Neural progenitor cell (in vitro differentiated cells): ENCODE measurements at regions not wholly inside any gene's neighbourhood (a gene's known extent, or its start where the extent isn't known, plus 50 kb on each side); places are given as distances from the start of the nearest gene placed in this dataset.

Experiments
- EZH2 ChIP-seq: fragments of 200-600 bp; sonication (generic); IDR thresholded peaks from 2 replicates; pipeline ENCODE4 v1.6.1; 2017; ENCODE audit warnings: antibody characterized with exemption, mild to moderate bottlenecking, moderate library complexity
- TF ChIP-seq, protein P1 (sequence below): fragments of 200-600 bp; sonication (generic); IDR thresholded peaks from 2 replicates; pipeline ENCODE4 v1.5.1; 2017; ENCODE audit warnings: antibody characterized with exemption, mild to moderate bottlenecking

DNA sequence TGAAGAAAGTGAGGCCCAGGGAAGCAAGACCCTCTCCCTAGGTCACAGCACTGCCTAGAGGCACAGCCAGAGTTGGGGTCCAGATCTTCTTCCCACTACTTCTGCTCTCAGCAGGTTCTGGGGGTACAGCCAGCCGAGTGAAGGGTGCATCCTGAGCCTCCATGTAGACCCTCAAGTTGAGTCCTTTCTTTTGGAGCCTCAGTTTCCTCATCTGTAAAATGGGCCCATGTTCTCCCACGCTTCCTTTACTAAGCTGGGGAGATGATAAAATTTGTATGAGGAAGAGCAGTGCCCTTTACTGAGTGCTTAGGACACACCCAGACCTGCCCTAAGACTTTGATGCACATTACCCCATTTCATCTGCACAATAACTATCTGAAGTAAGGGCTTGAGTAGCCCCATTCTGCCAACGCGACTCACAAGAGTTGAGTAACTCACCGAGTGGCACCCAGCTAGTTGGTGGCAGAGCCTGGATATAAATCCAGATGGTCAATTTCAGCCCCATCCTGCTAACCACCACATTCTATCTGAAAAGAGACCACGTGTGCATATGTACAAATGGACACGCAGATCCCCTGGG lies 64.3 kb upstream of the GGTA1 start:
- no peak for TF ChIP-seq EZH2
- TF ChIP-seq, protein P1, sequence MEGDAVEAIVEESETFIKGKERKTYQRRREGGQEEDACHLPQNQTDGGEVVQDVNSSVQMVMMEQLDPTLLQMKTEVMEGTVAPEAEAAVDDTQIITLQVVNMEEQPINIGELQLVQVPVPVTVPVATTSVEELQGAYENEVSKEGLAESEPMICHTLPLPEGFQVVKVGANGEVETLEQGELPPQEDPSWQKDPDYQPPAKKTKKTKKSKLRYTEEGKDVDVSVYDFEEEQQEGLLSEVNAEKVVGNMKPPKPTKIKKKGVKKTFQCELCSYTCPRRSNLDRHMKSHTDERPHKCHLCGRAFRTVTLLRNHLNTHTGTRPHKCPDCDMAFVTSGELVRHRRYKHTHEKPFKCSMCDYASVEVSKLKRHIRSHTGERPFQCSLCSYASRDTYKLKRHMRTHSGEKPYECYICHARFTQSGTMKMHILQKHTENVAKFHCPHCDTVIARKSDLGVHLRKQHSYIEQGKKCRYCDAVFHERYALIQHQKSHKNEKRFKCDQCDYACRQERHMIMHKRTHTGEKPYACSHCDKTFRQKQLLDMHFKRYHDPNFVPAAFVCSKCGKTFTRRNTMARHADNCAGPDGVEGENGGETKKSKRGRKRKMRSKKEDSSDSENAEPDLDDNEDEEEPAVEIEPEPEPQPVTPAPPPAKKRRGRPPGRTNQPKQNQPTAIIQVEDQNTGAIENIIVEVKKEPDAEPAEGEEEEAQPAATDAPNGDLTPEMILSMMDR: no peak
